IPS-18c (cell line): ENCODE measurements at regions not wholly inside any gene's neighbourhood (a gene's known extent, or its start where the extent isn't known, plus 50 kb on each side); places are given as distances from the start of the nearest gene placed in this dataset.
"Not testable (repeated sequence)": the region's sequence is repeated elsewhere in the genome, so short reads cannot be mapped to it uniquely, and the experiment has no call there.

ENCODE experiments used
- H3K4me3 ChIP-seq: 2 replicates; pipeline ENCODE4 v1.7.0; 2013; ENCODE audit warnings: low read depth, mild to moderate bottlenecking, low read length, moderate library complexity; ENCODE audit not compliant: insufficient read depth
- H3K9me3 ChIP-seq: one replicate; pipeline ENCODE4 v1.6.1; 2013; ENCODE audit warnings: mild to moderate bottlenecking, low read length, moderate library complexity; ENCODE audit not compliant: control insufficient read depth, insufficient read depth

- no peaks in the 10 kb centered on the region for H3K9me3 ChIP-seq
- H3K4me3 ChIP-seq, result no peak overlapping the region
Observed at GRCh38 chr1:38497921-38498656, 361.5 kb downstream of the RRAGC start.

GRCh38 chr1:38493306-38493705 is 366.3 kb downstream of the RRAGC start:
- H3K4me3 ChIP-seq, H3K9me3 ChIP-seq: not testable (repeated sequence)

GRCh38 chr1:38489844-38490270 is 369.7 kb downstream of the RRAGC start:
- no peak overlapping the region for H3K4me3 ChIP-seq
- no peaks in the 10 kb centered on the region for H3K9me3 ChIP-seq

GRCh38 chr1:38488162-38488898 is 371.2 kb downstream of the RRAGC start:
- Histone ChIP-seq H3K9me3 (no peaks in the 10 kb centered on the region), H3K4me3 (no peak overlapping the region)

GRCh38 chr1:38487396-38487795 is 372.2 kb downstream of the RRAGC start:
- no peak overlapping the region for H3K4me3 ChIP-seq

GRCh38 chr1:38486085-38486484 is 373.5 kb downstream of the RRAGC start:
- H3K4me3 ChIP-seq, result no peak overlapping the region
- no peaks in the 10 kb centered on the region for H3K9me3 ChIP-seq

More at GRCh38 chr1:38487396-38487795, 372.2 kb downstream of the RRAGC start:
- no peaks in the 10 kb centered on the region for H3K9me3 ChIP-seq

GRCh38 chr1:38481871-38482826 is 377.4 kb downstream of the RRAGC start:
- H3K9me3 ChIP-seq, result no peaks in the 10 kb centered on the region
- H3K4me3 ChIP-seq, result no peak overlapping the region; the same call in 1 of the 2 replicates

- H3K9me3 ChIP-seq, H3K4me3 ChIP-seq: not testable (repeated sequence)
Observed at GRCh38 chr1:38479662-38480061, 379.9 kb downstream of the RRAGC start.

GRCh38 chr1:38477811-38478210 is 381.8 kb downstream of the RRAGC start:
- H3K9me3 ChIP-seq, result no peaks in the 10 kb centered on the region
- no peak overlapping the region for H3K4me3 ChIP-seq

GRCh38 chr1:38476850-38477178 is 382.8 kb downstream of the RRAGC start:
- Histone ChIP-seq H3K4me3 (peak overlapping the region; percentile 51), H3K9me3 (no peaks in the 10 kb centered on the region)

GRCh38 chr1:38476111-38476849 is 383.3 kb downstream of the RRAGC start:
- Histone ChIP-seq H3K4me3 (peak overlapping the region; percentile 51), H3K9me3 (no peaks in the 10 kb centered on the region)

GRCh38 chr1:38475624-38476005 is 384.0 kb downstream of the RRAGC start:
- peak overlapping the region; percentile 51; the same call in 1 of the 2 replicates for H3K4me3 ChIP-seq
- H3K9me3 ChIP-seq, result no peaks in the 10 kb centered on the region

GRCh38 chr1:38474738-38475623 is 384.6 kb downstream of the RRAGC start:
- no peaks in the 10 kb centered on the region for H3K9me3 ChIP-seq
- H3K4me3 ChIP-seq, result peak overlapping the region; percentile 22; the same call in 1 of the 2 replicates

- Histone ChIP-seq H3K9me3 (no peaks in the 10 kb centered on the region), H3K4me3 (no peak overlapping the region)
Observed at GRCh38 chr1:38466487-38466886, 393.1 kb downstream of the RRAGC start.

GRCh38 chr1:38465460-38465859 is 394.1 kb downstream of the RRAGC start:
- Histone ChIP-seq H3K9me3 (no peaks in the 10 kb centered on the region), H3K4me3 (no peak overlapping the region)

GRCh38 chr1:38464071-38464661 is 395.4 kb downstream of the RRAGC start:
- no peaks in the 10 kb centered on the region for H3K9me3 ChIP-seq

More at GRCh38 chr1:38464071-38464661, 395.4 kb downstream of the RRAGC start:
- H3K4me3 ChIP-seq, result no peak overlapping the region
